ENCODE measurements at regions not wholly inside any gene's neighbourhood (a gene's known extent, or its start where the extent isn't known, plus 50 kb on each side); places are given as distances from the start of the nearest gene placed in this dataset.

- intact Hi-C loops (cut with DNase I; ENCODE audit: low total_unique reads), result no loop called here
- no peak for DNase-seq (ENCODE audit: low spot score in 2 of 2)
- TF ChIP-seq CTCF (IDR thresholded peaks at IDR 0.05) (no peak), POLR2A (IDR thresholded peaks at IDR 0.05) (no peak)
- WGBS, 2 donors, result 51 to 53% methylated on average over 1 of the region's 1 CpG
- no peak overlapping the region for H3K4me3 ChIP-seq (ENCODE audit: low read depth, poor library complexity, severe bottlenecking)
Observed at GRCh38 chr4:116872941-116873340, 212.4 kb downstream of the TRAM1L1 start.

GRCh38 chr4:116872308-116872707 lies 213.1 kb downstream of the TRAM1L1 start:
- TF ChIP-seq CTCF (IDR thresholded peaks at IDR 0.05) (no peak), POLR2A (IDR thresholded peaks at IDR 0.05) (no peak)
- DNase-seq (ENCODE audit: low spot score in 2 of 2), result no peak
- H3K4me3 ChIP-seq (ENCODE audit: low read depth, poor library complexity, severe bottlenecking), result no peak overlapping the region
- 40 to 42% methylated on average over 1 of the region's 1 CpG for WGBS, 2 donors
- intact Hi-C loops (cut with DNase I; ENCODE audit: low total_unique reads), result no loop called here

GRCh38 chr4:116870686-116871085 lies 214.7 kb downstream of the TRAM1L1 start:
- intact Hi-C loops (cut with DNase I; ENCODE audit: low total_unique reads), result no loop called here
- 29 to 38% methylated on average over 3 of the region's 3 CpGs for WGBS, 2 donors
- TF ChIP-seq POLR2A (IDR thresholded peaks at IDR 0.05), result no peak
- TF ChIP-seq CTCF (IDR thresholded peaks at IDR 0.05), result no peak
- H3K4me3 ChIP-seq (ENCODE audit: low read depth, poor library complexity, severe bottlenecking), result no peak overlapping the region
- no peak for DNase-seq (ENCODE audit: low spot score in 2 of 2)

GRCh38 chr4:116866106-116866505 lies 219.3 kb downstream of the TRAM1L1 start:
- H3K4me3 ChIP-seq (ENCODE audit: low read depth, poor library complexity, severe bottlenecking), result no peak overlapping the region
- no peak for TF ChIP-seq CTCF (IDR thresholded peaks at IDR 0.05)
- no peak for TF ChIP-seq POLR2A (IDR thresholded peaks at IDR 0.05)
- DNase-seq (ENCODE audit: low spot score in 2 of 2), result no peak
- WGBS, 2 donors, result 88 to 89% methylated on average over 2 of the region's 2 CpGs
- intact Hi-C loops (cut with DNase I; ENCODE audit: low total_unique reads), result no loop called here

GRCh38 chr4:116862592-116862991 lies 222.8 kb downstream of the TRAM1L1 start:
- WGBS, 2 donors, result 74 to 84% methylated on average over 1 of the region's 1 CpG
- H3K4me3 ChIP-seq (ENCODE audit: low read depth, poor library complexity, severe bottlenecking), result no peak overlapping the region
- intact Hi-C loops (cut with DNase I; ENCODE audit: low total_unique reads), result no loop called here
- TF ChIP-seq CTCF (IDR thresholded peaks at IDR 0.05), result no peak
- DNase-seq (ENCODE audit: low spot score in 2 of 2), result no peak

- intact Hi-C loops (cut with DNase I; ENCODE audit: low total_unique reads), result no loop called here
- TF ChIP-seq POLR2A (IDR thresholded peaks at IDR 0.05) (no peak), CTCF (IDR thresholded peaks at IDR 0.05) (no peak)
- no peak for DNase-seq (ENCODE audit: low spot score in 2 of 2)
- WGBS, 2 donors, result 96 to 97% methylated on average over 1 of the region's 1 CpG
- no peak overlapping the region for H3K4me3 ChIP-seq (ENCODE audit: low read depth, poor library complexity, severe bottlenecking)
Observed at GRCh38 chr4:116860891-116861290, 224.5 kb downstream of the TRAM1L1 start.

Data from lower leg skin (tissue), 4 donors.